ENCODE measurements at regions not wholly inside any gene's neighbourhood (a gene's known extent, or its start where the extent isn't known, plus 50 kb on each side); places are given as distances from the start of the nearest gene placed in this dataset.

DNA sequence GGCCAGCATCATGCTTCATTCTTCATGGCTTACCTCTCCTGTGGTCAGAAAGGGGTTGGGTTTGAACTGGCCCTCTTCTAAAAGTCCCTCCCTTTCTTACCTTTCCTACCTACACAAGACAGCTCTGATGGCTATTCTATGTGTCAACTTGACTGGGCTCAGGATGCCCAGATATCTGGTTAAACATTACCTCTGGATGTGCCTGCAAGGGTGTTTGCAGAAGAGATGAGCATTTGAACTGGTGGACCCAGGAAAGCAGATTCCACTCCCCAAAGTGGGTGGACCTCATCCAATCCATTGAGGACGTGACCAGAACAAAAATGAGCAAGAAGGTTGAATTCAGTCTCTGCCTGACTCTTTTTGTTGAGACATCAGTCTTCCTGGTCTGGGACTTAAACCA, 79.0 kb upstream of the TCF7L2 start:
- Histone ChIP-seq H3K4me1 (ENCODE audit: control insufficient read depth, insufficient read depth, low read length) (no peaks in the 10 kb centered on the region), H3K36me3 (ENCODE audit: control insufficient read depth in 2 of 2, insufficient read depth in 2 of 2, low read length in 2 of 2) (no peaks in the 10 kb centered on the region), H3K9me3 (ENCODE audit: control insufficient read depth in 2 of 2, low read length in 2 of 2) (peaks cover 9 to 11% of the 10 kb centered on the region in 2 donors), H3K4me3 (ENCODE audit: low read length in 2 of 2) (no peak overlapping the region), H3K27ac (ENCODE audit: low read length) (no peak overlapping the region), H3K27me3 (ENCODE audit: control insufficient read depth in 1 of 2, insufficient read depth in 2 of 2, low read length in 2 of 2) (no peaks in the 10 kb centered on the region), H3K9ac (ENCODE audit: low read length in 2 of 2) (no peak overlapping the region)

DNA sequence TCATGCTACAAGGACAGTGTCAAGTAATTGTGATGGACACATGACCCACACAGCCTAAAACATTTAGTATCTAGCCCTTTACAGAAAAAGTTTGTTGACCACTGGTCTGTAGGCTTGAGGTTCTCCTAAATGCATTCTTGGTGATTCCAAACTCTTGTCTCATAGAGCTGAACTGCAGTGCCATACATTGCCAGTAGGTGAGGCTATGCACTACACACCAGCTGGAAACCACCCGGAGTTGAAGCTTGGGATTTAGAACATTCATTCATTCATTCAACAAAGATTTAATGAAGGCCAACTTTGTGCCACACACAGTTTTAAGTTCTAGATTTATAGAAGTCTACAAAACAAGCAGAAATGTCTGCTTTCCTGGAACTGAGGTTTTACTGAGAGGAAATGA, 77.3 kb upstream of the TCF7L2 start:
- no peak overlapping the region for H3K27ac ChIP-seq (ENCODE audit: low read length)
- H3K4me3 ChIP-seq (ENCODE audit: low read length in 2 of 2): no peak overlapping the region
- no peaks in the 10 kb centered on the region for H3K36me3 ChIP-seq (ENCODE audit: control insufficient read depth in 2 of 2, insufficient read depth in 2 of 2, low read length in 2 of 2)
- no peak overlapping the region for H3K9ac ChIP-seq (ENCODE audit: low read length in 2 of 2)
- H3K27me3 ChIP-seq (ENCODE audit: control insufficient read depth in 1 of 2, insufficient read depth in 2 of 2, low read length in 2 of 2): no peaks in the 10 kb centered on the region
- H3K4me1 ChIP-seq (ENCODE audit: control insufficient read depth, insufficient read depth, low read length): no peaks in the 10 kb centered on the region
- H3K9me3 ChIP-seq (ENCODE audit: control insufficient read depth in 2 of 2, low read length in 2 of 2): peaks cover 9 to 11% of the 10 kb centered on the region in 2 donors

DNA sequence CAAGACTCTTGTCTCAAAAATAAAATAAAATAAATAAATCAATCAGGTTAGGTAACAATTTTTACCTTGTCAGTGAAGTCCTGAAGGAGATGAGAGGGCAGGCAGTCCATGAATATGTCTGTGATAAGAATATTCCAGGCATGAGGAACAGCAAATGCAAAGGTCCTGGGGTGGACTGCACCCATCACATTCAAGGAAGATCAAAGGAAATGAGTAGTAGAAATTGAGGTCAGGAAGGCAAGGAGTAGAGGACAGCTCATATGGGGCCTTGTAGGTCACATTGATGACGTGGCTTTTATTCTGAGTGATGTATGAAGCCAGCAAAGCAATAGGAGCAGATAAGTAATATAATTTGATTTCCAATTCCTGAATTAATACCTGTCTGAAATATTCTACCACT, 76.5 kb upstream of the TCF7L2 start:
- H3K4me3 ChIP-seq (ENCODE audit: low read length in 2 of 2): no peak overlapping the region
- H3K27ac ChIP-seq (ENCODE audit: low read length): no peak overlapping the region
- no peaks in the 10 kb centered on the region for H3K4me1 ChIP-seq (ENCODE audit: control insufficient read depth, insufficient read depth, low read length)
- peaks cover 9 to 11% of the 10 kb centered on the region in 2 donors for H3K9me3 ChIP-seq (ENCODE audit: control insufficient read depth in 2 of 2, low read length in 2 of 2)
- H3K27me3 ChIP-seq (ENCODE audit: control insufficient read depth in 1 of 2, insufficient read depth in 2 of 2, low read length in 2 of 2): no peaks in the 10 kb centered on the region
- H3K36me3 ChIP-seq (ENCODE audit: control insufficient read depth in 2 of 2, insufficient read depth in 2 of 2, low read length in 2 of 2): no peaks in the 10 kb centered on the region
- no peak overlapping the region for H3K9ac ChIP-seq (ENCODE audit: low read length in 2 of 2)

DNA sequence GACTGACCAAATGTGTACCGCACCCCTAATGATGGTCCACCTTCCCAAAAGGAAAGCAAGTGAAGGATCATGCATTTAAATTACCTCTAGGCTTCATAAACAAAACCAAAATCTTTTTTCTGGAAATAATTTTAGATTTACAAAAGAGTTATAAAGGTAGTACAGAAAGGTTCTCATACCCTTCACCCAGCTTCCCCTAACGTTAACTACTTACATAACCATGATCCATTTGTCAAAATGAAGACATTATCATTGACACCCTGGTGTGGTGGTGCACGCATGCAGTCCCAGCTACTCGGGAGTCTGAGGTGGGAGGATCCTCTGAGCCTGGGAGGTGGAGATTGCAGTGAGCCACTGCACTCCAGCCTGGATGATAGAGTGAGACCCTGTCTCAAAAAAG, 75.1 kb upstream of the TCF7L2 start:
- no peaks in the 10 kb centered on the region for H3K27me3 ChIP-seq (ENCODE audit: control insufficient read depth in 1 of 2, insufficient read depth in 2 of 2, low read length in 2 of 2)
- H3K4me3 ChIP-seq (ENCODE audit: low read length in 2 of 2): no peak overlapping the region
- H3K9me3 ChIP-seq (ENCODE audit: control insufficient read depth in 2 of 2, low read length in 2 of 2): peaks cover 9 to 11% of the 10 kb centered on the region in 2 donors
- H3K36me3 ChIP-seq (ENCODE audit: control insufficient read depth in 2 of 2, insufficient read depth in 2 of 2, low read length in 2 of 2): no peaks in the 10 kb centered on the region
- no peak overlapping the region for H3K9ac ChIP-seq (ENCODE audit: low read length in 2 of 2)
- H3K27ac ChIP-seq (ENCODE audit: low read length): no peak overlapping the region
- no peaks in the 10 kb centered on the region for H3K4me1 ChIP-seq (ENCODE audit: control insufficient read depth, insufficient read depth, low read length)

DNA sequence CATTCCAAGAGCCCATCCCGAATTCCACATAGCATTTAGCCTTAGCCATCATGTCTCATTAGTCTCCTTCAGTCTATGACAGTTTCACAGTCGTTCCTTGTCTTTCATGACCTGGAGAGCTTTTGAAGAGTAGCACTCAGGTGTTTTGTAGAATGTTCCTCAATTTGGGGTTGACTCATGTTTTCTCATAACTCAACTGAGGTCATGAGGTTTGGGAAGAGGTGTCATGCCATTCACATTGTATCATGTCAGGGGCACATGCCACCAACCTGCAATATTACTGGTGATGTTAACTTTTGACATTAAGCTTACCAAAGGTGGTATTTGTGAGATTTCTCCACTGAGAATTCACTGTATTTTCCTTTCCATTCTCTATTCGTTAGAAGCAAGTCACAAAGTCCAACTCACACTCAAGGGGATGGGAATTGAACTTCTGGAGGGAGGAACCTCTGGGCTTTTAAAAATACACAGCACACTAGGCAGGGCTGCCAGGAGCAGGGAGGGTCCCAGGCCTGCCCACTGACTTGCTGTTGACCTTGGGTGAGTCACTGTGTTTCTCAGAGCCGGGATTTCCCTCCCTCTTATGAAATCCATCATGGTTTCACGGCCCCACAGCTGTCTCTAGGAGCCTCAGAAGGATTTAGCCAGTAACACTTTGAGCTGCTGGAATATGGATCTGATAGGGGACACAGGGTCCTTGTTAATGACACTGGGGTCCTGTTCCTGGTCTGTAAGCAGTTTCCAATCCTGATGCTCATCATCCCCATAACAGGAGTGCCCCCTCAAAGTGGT, 74.4 kb upstream of the TCF7L2 start:
- no peak overlapping the region for H3K4me3 ChIP-seq (ENCODE audit: low read length in 2 of 2)
- peaks cover 9 to 11% of the 10 kb centered on the region in 2 donors for H3K9me3 ChIP-seq (ENCODE audit: control insufficient read depth in 2 of 2, low read length in 2 of 2)
- H3K27ac ChIP-seq (ENCODE audit: low read length): no peak overlapping the region
- H3K9ac ChIP-seq (ENCODE audit: low read length in 2 of 2): no peak overlapping the region
- H3K36me3 ChIP-seq (ENCODE audit: control insufficient read depth in 2 of 2, insufficient read depth in 2 of 2, low read length in 2 of 2): no peaks in the 10 kb centered on the region
- no peaks in the 10 kb centered on the region for H3K27me3 ChIP-seq (ENCODE audit: control insufficient read depth in 1 of 2, insufficient read depth in 2 of 2, low read length in 2 of 2)
- H3K4me1 ChIP-seq (ENCODE audit: control insufficient read depth, insufficient read depth, low read length): no peaks in the 10 kb centered on the region

DNA sequence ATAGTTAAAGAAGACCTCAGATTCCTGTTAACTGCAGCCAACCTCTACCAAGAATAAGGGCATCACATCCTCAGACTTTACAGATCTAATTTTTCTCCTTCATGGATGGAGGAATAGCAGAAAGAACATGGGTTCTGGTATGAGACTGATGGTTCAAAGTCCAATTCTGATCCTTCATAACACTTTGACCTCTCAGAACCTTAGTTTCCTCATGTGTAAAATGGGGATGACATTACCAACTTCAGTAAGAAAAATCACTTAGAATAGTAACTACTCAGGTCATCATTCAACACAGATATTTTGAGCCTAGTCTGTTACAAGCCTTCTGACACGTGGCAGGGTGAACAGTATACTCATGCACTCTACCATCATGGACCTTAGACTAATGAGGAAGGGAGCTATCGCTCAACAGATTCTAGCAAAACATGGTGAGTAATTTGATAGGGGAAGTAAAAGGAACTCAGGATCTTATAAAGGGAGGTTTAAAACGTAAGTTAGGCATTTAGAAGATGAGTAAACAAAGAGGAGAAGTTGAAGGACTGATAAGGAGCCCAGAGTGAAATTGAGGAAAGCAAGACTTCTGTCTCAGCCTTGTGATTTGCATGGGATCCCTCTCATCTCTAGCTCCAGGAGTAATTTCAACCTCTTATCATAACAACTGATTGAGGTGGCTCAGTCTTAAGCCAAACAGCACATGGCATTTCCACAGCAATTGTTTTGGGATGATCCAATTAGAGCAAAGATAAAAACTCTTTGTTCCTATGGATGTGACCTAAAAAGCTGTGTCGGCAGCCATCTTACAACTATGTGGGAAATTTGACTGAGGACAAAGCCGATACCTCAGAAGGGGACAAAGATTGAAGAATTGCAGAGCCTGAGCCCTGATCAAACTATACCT, 69.2 kb upstream of the TCF7L2 start:
- Histone ChIP-seq H3K27ac (ENCODE audit: low read length) (no peak overlapping the region), H3K4me1 (ENCODE audit: control insufficient read depth, insufficient read depth, low read length) (no peaks in the 10 kb centered on the region), H3K27me3 (ENCODE audit: control insufficient read depth in 1 of 2, insufficient read depth in 2 of 2, low read length in 2 of 2) (no peaks in the 10 kb centered on the region), H3K4me3 (ENCODE audit: low read length in 2 of 2) (no peak overlapping the region), H3K36me3 (ENCODE audit: control insufficient read depth in 2 of 2, insufficient read depth in 2 of 2, low read length in 2 of 2) (no peaks in the 10 kb centered on the region), H3K9ac (ENCODE audit: low read length in 2 of 2) (no peak overlapping the region), H3K9me3 (ENCODE audit: control insufficient read depth in 2 of 2, low read length in 2 of 2) (no peaks in the 10 kb centered on the region)

DNA sequence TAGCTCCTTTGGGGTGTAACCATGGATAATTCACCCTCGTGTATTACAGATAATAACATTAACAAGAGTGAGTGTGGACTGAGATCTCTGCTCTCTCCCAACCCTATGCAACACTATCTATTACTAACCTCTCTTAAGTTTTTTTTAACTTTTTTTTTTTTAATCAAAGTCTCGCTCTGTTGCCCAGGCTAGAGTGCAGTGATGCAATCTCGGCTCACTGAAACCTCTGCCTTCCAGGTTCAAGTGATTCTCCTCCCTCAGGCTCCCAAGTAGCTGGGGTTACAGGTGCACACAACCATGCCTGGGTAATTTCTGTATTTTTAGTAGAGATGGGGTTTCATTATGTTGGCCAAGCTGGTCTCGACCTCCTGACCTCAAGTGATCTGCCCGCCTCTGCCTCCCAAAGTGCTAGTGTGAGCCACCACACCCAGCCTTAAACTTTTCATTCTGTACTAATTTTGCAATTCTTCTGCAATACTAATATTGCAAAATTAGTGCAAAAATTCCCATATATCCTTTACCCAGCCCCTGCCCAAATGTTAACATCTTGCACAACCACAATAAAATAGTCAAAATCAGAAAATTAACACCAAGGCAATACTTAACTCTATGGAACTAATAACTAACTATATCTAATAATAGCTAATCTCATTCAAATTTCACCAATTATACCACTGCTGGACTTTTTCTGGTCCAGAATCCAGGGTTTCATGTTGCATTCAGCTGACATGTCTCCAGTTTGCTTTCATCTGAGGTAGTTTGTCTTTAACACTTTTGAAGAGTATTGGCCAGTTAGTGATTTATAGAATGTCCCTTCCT, 66.5 kb upstream of the TCF7L2 start:
- Histone ChIP-seq H3K27me3 (ENCODE audit: control insufficient read depth in 1 of 2, insufficient read depth in 2 of 2, low read length in 2 of 2) (no peaks in the 10 kb centered on the region), H3K4me3 (ENCODE audit: low read length in 2 of 2) (no peak overlapping the region), H3K4me1 (ENCODE audit: control insufficient read depth, insufficient read depth, low read length) (no peaks in the 10 kb centered on the region), H3K9me3 (ENCODE audit: control insufficient read depth in 2 of 2, low read length in 2 of 2) (no peaks in the 10 kb centered on the region), H3K27ac (ENCODE audit: low read length) (no peak overlapping the region), H3K9ac (ENCODE audit: low read length in 2 of 2) (no peak overlapping the region), H3K36me3 (ENCODE audit: control insufficient read depth in 2 of 2, insufficient read depth in 2 of 2, low read length in 2 of 2) (no peaks in the 10 kb centered on the region)

DNA sequence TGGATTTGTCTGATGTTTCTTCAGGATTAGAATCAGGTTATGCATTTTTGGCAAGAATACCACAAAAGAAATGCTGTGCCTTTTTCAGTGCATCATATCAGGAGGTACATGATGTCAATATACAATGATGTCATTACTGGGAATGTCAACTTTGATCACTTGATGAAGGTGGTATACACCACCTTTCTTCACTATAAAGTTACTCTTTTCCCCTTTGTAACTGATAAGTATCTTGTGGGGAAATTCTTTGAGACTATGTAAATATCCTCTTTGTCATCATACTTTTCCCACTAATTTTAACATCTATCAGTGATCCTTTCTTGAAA, 65.9 kb upstream of the TCF7L2 start:
- Histone ChIP-seq H3K27ac (ENCODE audit: low read length) (no peak overlapping the region), H3K27me3 (ENCODE audit: control insufficient read depth in 1 of 2, insufficient read depth in 2 of 2, low read length in 2 of 2) (no peaks in the 10 kb centered on the region), H3K9ac (ENCODE audit: low read length in 2 of 2) (no peak overlapping the region), H3K4me3 (ENCODE audit: low read length in 2 of 2) (no peak overlapping the region), H3K36me3 (ENCODE audit: control insufficient read depth in 2 of 2, insufficient read depth in 2 of 2, low read length in 2 of 2) (no peaks in the 10 kb centered on the region), H3K9me3 (ENCODE audit: control insufficient read depth in 2 of 2, low read length in 2 of 2) (no peaks in the 10 kb centered on the region), H3K4me1 (ENCODE audit: control insufficient read depth, insufficient read depth, low read length) (no peaks in the 10 kb centered on the region)

DNA sequence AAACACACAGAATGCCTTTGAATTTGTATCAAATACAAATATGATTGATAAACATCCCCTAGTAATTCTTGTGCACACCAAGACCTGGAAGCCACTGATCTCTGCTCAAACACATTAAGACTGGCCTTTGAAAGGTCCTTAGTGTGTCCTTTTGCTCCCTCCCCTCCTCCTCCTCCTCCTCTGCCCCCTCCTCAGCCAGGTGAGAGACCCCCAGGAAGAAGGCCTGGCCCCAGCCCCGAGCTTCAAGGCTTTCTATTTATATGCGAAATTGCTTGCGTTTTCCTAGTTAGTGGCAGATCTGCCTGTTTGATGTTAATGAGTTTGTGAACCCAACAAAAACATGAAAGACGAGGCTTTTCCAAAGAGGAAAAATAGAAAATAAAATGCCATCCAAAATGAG, 63.6 kb upstream of the TCF7L2 start:
- H3K36me3 ChIP-seq (ENCODE audit: control insufficient read depth in 2 of 2, insufficient read depth in 2 of 2, low read length in 2 of 2): no peaks in the 10 kb centered on the region
- H3K9me3 ChIP-seq (ENCODE audit: control insufficient read depth in 2 of 2, low read length in 2 of 2): no peaks in the 10 kb centered on the region
- H3K4me1 ChIP-seq (ENCODE audit: control insufficient read depth, insufficient read depth, low read length): no peaks in the 10 kb centered on the region
- no peak overlapping the region for H3K27ac ChIP-seq (ENCODE audit: low read length)
- no peak overlapping the region for H3K9ac ChIP-seq (ENCODE audit: low read length in 2 of 2)
- no peaks in the 10 kb centered on the region for H3K27me3 ChIP-seq (ENCODE audit: control insufficient read depth in 1 of 2, insufficient read depth in 2 of 2, low read length in 2 of 2)
- no peak overlapping the region for H3K4me3 ChIP-seq (ENCODE audit: low read length in 2 of 2)

DNA sequence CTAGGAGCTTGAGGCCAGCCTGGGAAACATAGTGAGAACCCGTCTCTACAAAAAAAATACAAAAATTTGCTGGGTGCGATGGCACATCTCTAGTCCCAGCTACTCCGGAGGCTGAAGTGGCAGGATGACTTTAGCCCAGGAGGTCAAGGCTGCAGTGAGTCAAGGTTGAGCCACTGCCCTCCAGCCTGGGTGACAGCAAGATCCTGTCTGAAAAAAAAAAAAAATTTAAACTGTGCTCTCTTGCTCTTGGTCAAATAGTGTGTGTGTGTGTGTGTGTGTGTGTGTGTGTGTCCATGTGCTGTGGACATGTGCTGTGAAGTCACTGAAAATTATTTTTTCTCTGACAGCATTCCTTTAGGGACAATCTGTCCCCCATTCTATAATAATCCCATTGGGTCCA, 62.1 kb upstream of the TCF7L2 start:
- Histone ChIP-seq H3K4me1 (ENCODE audit: control insufficient read depth, insufficient read depth, low read length) (no peaks in the 10 kb centered on the region), H3K9me3 (ENCODE audit: control insufficient read depth in 2 of 2, low read length in 2 of 2) (no peaks in the 10 kb centered on the region), H3K9ac (ENCODE audit: low read length in 2 of 2) (no peak overlapping the region), H3K27ac (ENCODE audit: low read length) (no peak overlapping the region), H3K27me3 (ENCODE audit: control insufficient read depth in 1 of 2, insufficient read depth in 2 of 2, low read length in 2 of 2) (no peaks in the 10 kb centered on the region), H3K4me3 (ENCODE audit: low read length in 2 of 2) (no peak overlapping the region), H3K36me3 (ENCODE audit: control insufficient read depth in 2 of 2, insufficient read depth in 2 of 2, low read length in 2 of 2) (no peaks in the 10 kb centered on the region)
